ENCODE measurements at regions not wholly inside any gene's neighbourhood (a gene's known extent, or its start where the extent isn't known, plus 50 kb on each side); places are given as distances from the start of the nearest gene placed in this dataset.

GRCh38 chr7:47148536-47149207, 433.2 kb downstream of the TNS3 start:
- in situ Hi-C loops (cut with MboI; ENCODE audit: low sequenced_read_pairs): no loop called here

- in situ Hi-C loops (cut with MboI; ENCODE audit: low sequenced_read_pairs): no loop called here
Observed at GRCh38 chr7:47147213-47147631, 434.7 kb downstream of the TNS3 start.

GRCh38 chr7:47145982-47146381, 435.9 kb downstream of the TNS3 start:
- in situ Hi-C loops (cut with MboI; ENCODE audit: low sequenced_read_pairs): no loop called here

GRCh38 chr7:47145186-47145725, 436.7 kb downstream of the TNS3 start:
- in situ Hi-C loops (cut with MboI; ENCODE audit: low sequenced_read_pairs): no loop called here

- in situ Hi-C loops (cut with MboI; ENCODE audit: low sequenced_read_pairs): no loop called here
Observed at GRCh38 chr7:47143339-47143738, 438.6 kb downstream of the TNS3 start.

GRCh38 chr7:47142867-47143175, 439.1 kb downstream of the TNS3 start:
- in situ Hi-C loops (cut with MboI; ENCODE audit: low sequenced_read_pairs): no loop called here

GRCh38 chr7:47142169-47142866, 439.6 kb downstream of the TNS3 start:
- in situ Hi-C loops (cut with MboI; ENCODE audit: low sequenced_read_pairs): no loop called here

GRCh38 chr7:47132471-47132870, 449.4 kb downstream of the TNS3 start:
- in situ Hi-C loops (cut with MboI; ENCODE audit: low sequenced_read_pairs): no loop called here

- in situ Hi-C loops (cut with MboI; ENCODE audit: low sequenced_read_pairs): no loop called here
Observed at GRCh38 chr7:47128700-47129099, 453.2 kb downstream of the TNS3 start.

GRCh38 chr7:47125529-47125928, 456.4 kb downstream of the TNS3 start:
- in situ Hi-C loops (cut with MboI; ENCODE audit: low sequenced_read_pairs): no loop called here

GRCh38 chr7:47119261-47119865, 462.5 kb downstream of the TNS3 start:
- in situ Hi-C loops (cut with MboI; ENCODE audit: low sequenced_read_pairs): no loop called here

- in situ Hi-C loops (cut with MboI; ENCODE audit: low sequenced_read_pairs): no loop called here
Observed at GRCh38 chr7:47104206-47104549, 477.7 kb downstream of the TNS3 start.

- in situ Hi-C loops (cut with MboI; ENCODE audit: low sequenced_read_pairs): no loop called here
Observed at GRCh38 chr7:47103498-47104205, 478.3 kb downstream of the TNS3 start.

- in situ Hi-C loops (cut with MboI; ENCODE audit: low sequenced_read_pairs): no loop called here
Observed at GRCh38 chr7:47102331-47102841, 479.5 kb downstream of the TNS3 start.

GRCh38 chr7:47100817-47101435, 481.0 kb downstream of the TNS3 start:
- in situ Hi-C loops (cut with MboI; ENCODE audit: low sequenced_read_pairs): no loop called here

GRCh38 chr7:47100148-47100816, 481.6 kb downstream of the TNS3 start:
- in situ Hi-C loops (cut with MboI; ENCODE audit: low sequenced_read_pairs): no loop called here

- in situ Hi-C loops (cut with MboI; ENCODE audit: low sequenced_read_pairs): loop anchor here (25.0 kb wide), 1 partner anchor 1185 kb away; the partner anchor contains the start of gene IGFBP3
Observed at GRCh38 chr7:47097431-47097830, 484.5 kb downstream of the TNS3 start.

GRCh38 chr7:47095946-47096345, 486.0 kb downstream of the TNS3 start:
- in situ Hi-C loops (cut with MboI; ENCODE audit: low sequenced_read_pairs): loop anchor here (25.0 kb wide), 1 partner anchor 1184 kb away; the partner anchor contains the start of gene IGFBP3

- in situ Hi-C loops (cut with MboI; ENCODE audit: low sequenced_read_pairs): loop anchor here (25.0 kb wide), 1 partner anchor 1182 kb away; the partner anchor contains the start of gene IGFBP3
Observed at GRCh38 chr7:47094462-47094861, 487.4 kb downstream of the TNS3 start.

Data from HL-60/S4 treated with retinoic acid at 250 ng/mL for 4 days and 3 days (cell line).